ACC112 (cell line): ENCODE measurements at regions not wholly inside any gene's neighbourhood (a gene's known extent, or its start where the extent isn't known, plus 50 kb on each side); places are given as distances from the start of the nearest gene placed in this dataset.

Experiments used
- H2AFZ ChIP-seq: fragments of 200-600 bp; sonication (generic); one replicate; pipeline ENCODE4 v1.6.0; 2017; ENCODE audit warnings: antibody characterized with exemption, low read length; ENCODE audit not compliant: unreplicated experiment
- H3K27ac ChIP-seq: fragments of 200-600 bp; sonication (generic); 2 replicates; pipeline ENCODE4 v1.5.1; 2014; ENCODE audit warnings: low read depth, mild to moderate bottlenecking, antibody characterized with exemption, low read length, moderate library complexity
- H3K27me3 ChIP-seq: fragments of 200-600 bp; sonication (generic); 2 replicates; pipeline ENCODE4 v1.6.1; 2014; ENCODE audit warnings: mild to moderate bottlenecking, antibody characterized with exemption, low read length, moderate library complexity, mixed read lengths; ENCODE audit not compliant: insufficient read depth
- H3K36me3 ChIP-seq: fragments of 200-600 bp; sonication (generic); 2 replicates; pipeline ENCODE4 v1.6.1; 2016; ENCODE audit warnings: mild to moderate bottlenecking, antibody characterized with exemption, low read length, moderate library complexity, mixed read lengths; ENCODE audit not compliant: insufficient read depth
- H3K4me1 ChIP-seq: fragments of 200-600 bp; sonication (generic); one replicate; pipeline ENCODE4 v1.6.1; 2016; ENCODE audit warnings: low read length, mixed read lengths; ENCODE audit not compliant: insufficient read depth, unreplicated experiment, control insufficient read depth
- H3K4me3 ChIP-seq: fragments of 200-600 bp; sonication (generic); 2 replicates; pipeline ENCODE4 v1.5.1; 2014; ENCODE audit warnings: mild to moderate bottlenecking, low read depth, low read length
- H3K79me2 ChIP-seq: fragments of 200-600 bp; sonication (generic); one replicate; pipeline ENCODE4 v1.6.0; 2016; ENCODE audit warnings: low read length; ENCODE audit not compliant: control insufficient read depth, unreplicated experiment, insufficient read depth

- Histone ChIP-seq H3K79me2 (no peaks in the 10 kb centered on the region), H3K4me3 (no peak overlapping the region), H3K27me3 (no peaks in the 10 kb centered on the region; the same call in 1 of the 2 replicates), H2AFZ (no peak overlapping the region), H3K4me1 (no peaks in the 10 kb centered on the region), H3K36me3 (no peaks in the 10 kb centered on the region), H3K27ac (no peak overlapping the region)
Measured at GRCh38 chr14:96638041-96638855, 136.1 kb downstream of the PAPOLA start.

- Histone ChIP-seq H3K27me3 (no peaks in the 10 kb centered on the region; the same call in 1 of the 2 replicates), H3K36me3 (no peaks in the 10 kb centered on the region), H3K4me1 (no peaks in the 10 kb centered on the region), H3K79me2 (no peaks in the 10 kb centered on the region), H3K4me3 (no peak overlapping the region), H2AFZ (no peak overlapping the region), H3K27ac (no peak overlapping the region)
Measured at GRCh38 chr14:96639550-96639949, 137.4 kb downstream of the PAPOLA start.

- no peaks in the 10 kb centered on the region for H3K27me3 ChIP-seq
- H2AFZ ChIP-seq = no peak overlapping the region
- H3K36me3 ChIP-seq = no peaks in the 10 kb centered on the region
- no peaks in the 10 kb centered on the region for H3K4me1 ChIP-seq
- H3K27ac ChIP-seq = no peak overlapping the region
- no peaks in the 10 kb centered on the region for H3K79me2 ChIP-seq
- H3K4me3 ChIP-seq = no peak overlapping the region
Measured at GRCh38 chr14:96648506-96649326, 146.5 kb downstream of the PAPOLA start.

GRCh38 chr14:96649327-96649601 lies 147.1 kb downstream of the PAPOLA start:
- Histone ChIP-seq H3K36me3 (no peaks in the 10 kb centered on the region), H3K4me3 (no peak overlapping the region), H2AFZ (no peak overlapping the region), H3K27me3 (no peaks in the 10 kb centered on the region), H3K4me1 (no peaks in the 10 kb centered on the region), H3K27ac (no peak overlapping the region), H3K79me2 (no peaks in the 10 kb centered on the region)

- Histone ChIP-seq H3K4me3 (no peak overlapping the region), H3K4me1 (no peaks in the 10 kb centered on the region), H3K79me2 (no peaks in the 10 kb centered on the region), H3K36me3 (no peaks in the 10 kb centered on the region), H2AFZ (no peak overlapping the region), H3K27ac (no peak overlapping the region), H3K27me3 (no peaks in the 10 kb centered on the region)
Measured at GRCh38 chr14:96653597-96653996, 143.6 kb upstream of the VRK1 start.

- H3K27me3 ChIP-seq = peaks cover 34% of the 10 kb centered on the region
- H3K79me2 ChIP-seq = no peaks in the 10 kb centered on the region
- no peak overlapping the region for H3K27ac ChIP-seq
- H3K4me1 ChIP-seq = no peaks in the 10 kb centered on the region
- no peak overlapping the region for H2AFZ ChIP-seq
- H3K4me3 ChIP-seq = no peak overlapping the region
- H3K36me3 ChIP-seq = no peaks in the 10 kb centered on the region
Measured at GRCh38 chr14:96658611-96659010, 138.6 kb upstream of the VRK1 start.

GRCh38 chr14:96660123-96660522 lies 137.1 kb upstream of the VRK1 start:
- Histone ChIP-seq H3K27ac (no peak overlapping the region), H3K4me3 (no peak overlapping the region), H3K36me3 (no peaks in the 10 kb centered on the region), H3K4me1 (no peaks in the 10 kb centered on the region), H3K27me3 (peaks cover 49% of the 10 kb centered on the region), H2AFZ (no peak overlapping the region), H3K79me2 (no peaks in the 10 kb centered on the region)

- Histone ChIP-seq H3K27ac (no peak overlapping the region), H2AFZ (no peak overlapping the region), H3K79me2 (no peaks in the 10 kb centered on the region), H3K4me1 (no peaks in the 10 kb centered on the region), H3K36me3 (no peaks in the 10 kb centered on the region), H3K4me3 (no peak overlapping the region), H3K27me3 (peaks cover 55% of the 10 kb centered on the region)
Measured at GRCh38 chr14:96660667-96661066, 136.5 kb upstream of the VRK1 start.

GRCh38 chr14:96661244-96661969 lies 135.8 kb upstream of the VRK1 start:
- no peak overlapping the region for H3K4me3 ChIP-seq

GRCh38 chr14:96662116-96662970 lies 134.8 kb upstream of the VRK1 start:
- H3K36me3 ChIP-seq = no peaks in the 10 kb centered on the region
- no peaks in the 10 kb centered on the region for H3K79me2 ChIP-seq
- no peaks in the 10 kb centered on the region for H3K4me1 ChIP-seq
- H3K27ac ChIP-seq = no peak overlapping the region
- no peak overlapping the region for H2AFZ ChIP-seq
- H3K4me3 ChIP-seq = no peak overlapping the region
- peaks cover 62% of the 10 kb centered on the region for H3K27me3 ChIP-seq

More at GRCh38 chr14:96661244-96661969, 135.8 kb upstream of the VRK1 start:
- no peaks in the 10 kb centered on the region for H3K4me1 ChIP-seq
- H3K27me3 ChIP-seq = peaks cover 55% of the 10 kb centered on the region
- H3K79me2 ChIP-seq = no peaks in the 10 kb centered on the region
- H2AFZ ChIP-seq = no peak overlapping the region
- H3K36me3 ChIP-seq = no peaks in the 10 kb centered on the region
- H3K27ac ChIP-seq = no peak overlapping the region
